ENCODE measurements at regions not wholly inside any gene's neighbourhood (a gene's known extent, or its start where the extent isn't known, plus 50 kb on each side); places are given as distances from the start of the nearest gene placed in this dataset.
"Not testable (repeated sequence)": the region's sequence is repeated elsewhere in the genome, so short reads cannot be mapped to it uniquely, and the experiment has no call there.

DNA sequence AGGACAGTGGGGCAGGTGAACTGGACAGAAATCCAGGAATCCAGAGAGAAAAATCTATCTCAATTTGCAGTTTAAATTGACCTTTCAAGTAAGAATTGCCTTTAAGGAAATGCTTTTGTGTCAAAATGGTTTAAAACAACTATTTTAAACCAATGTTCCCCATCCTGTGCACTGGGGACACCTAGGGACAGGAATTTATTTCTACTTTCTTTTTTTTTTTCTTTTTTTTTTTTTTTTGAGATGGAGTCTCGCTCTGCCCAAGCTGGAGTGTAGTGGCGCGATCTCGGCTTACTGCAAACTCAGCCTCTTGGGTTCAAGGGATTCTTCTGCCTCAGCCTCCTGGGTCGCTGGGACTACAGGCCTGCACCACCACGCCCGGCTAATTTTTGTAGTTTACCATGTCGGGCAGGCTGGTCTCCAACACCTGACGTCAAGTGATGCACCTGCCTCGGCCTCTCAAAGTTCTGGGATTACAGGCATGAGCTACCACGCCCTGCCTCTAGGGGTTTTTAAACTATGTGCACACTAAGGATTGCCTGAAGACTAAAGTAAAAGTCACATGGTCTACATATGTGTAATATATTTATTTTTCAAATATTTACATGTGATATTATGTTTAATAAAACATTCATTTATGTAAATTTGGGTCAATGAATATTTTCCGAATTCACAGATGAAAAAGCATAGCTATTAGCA lies 1213.4 kb downstream of the STIM2 start:
- DNase-seq (ENCODE audit: low read depth in 2 of 2): no peak

DNA sequence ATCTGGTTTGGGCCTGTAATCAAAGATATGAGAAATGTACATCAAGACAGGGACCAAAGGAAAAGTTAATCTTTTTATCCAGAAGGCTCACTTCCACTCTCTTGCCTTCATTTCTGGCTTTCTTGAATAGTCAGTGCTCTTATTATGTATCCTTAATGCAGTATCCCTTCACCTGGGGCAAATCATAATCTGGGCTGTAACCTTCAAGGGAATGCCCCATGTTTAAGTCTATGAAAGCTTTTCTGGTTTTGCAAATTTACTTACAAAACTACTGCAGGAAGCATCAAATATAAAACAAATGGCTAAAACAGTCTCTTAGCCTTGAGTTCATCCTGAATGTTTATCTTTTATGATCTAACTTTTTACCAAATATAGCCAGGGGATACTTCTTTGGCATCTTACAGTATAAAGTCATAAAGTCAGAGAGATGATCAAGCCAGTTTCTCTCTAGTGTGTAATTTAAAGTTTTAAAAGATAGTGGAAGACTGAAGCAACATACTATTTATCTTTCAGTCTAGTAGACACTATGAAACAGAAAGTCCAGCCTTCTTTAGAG lies 1214.8 kb downstream of the STIM2 start:
- no peak for DNase-seq (ENCODE audit: low read depth in 2 of 2)

DNA sequence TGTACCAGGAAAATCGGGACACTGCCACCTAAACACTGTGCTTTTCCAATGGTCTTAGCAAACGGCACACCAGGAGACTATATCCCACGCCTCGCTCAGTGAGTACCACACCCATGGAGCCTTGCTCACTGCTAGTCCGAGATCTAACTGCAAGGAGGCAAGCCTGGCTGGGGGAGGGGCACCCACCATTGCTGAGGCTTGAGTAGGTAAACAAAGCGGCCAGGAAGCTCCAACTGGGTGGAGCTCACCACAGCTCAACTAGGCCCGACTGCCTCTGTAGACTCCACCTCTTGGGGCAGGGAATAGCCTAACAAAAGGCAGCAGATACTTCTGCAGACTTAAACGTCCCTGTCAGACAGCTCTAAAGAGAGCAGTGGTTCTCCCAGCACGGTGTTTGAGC lies 1216.6 kb downstream of the STIM2 start:
- DNase-seq (ENCODE audit: low read depth in 2 of 2): not testable (repeated sequence)

DNA sequence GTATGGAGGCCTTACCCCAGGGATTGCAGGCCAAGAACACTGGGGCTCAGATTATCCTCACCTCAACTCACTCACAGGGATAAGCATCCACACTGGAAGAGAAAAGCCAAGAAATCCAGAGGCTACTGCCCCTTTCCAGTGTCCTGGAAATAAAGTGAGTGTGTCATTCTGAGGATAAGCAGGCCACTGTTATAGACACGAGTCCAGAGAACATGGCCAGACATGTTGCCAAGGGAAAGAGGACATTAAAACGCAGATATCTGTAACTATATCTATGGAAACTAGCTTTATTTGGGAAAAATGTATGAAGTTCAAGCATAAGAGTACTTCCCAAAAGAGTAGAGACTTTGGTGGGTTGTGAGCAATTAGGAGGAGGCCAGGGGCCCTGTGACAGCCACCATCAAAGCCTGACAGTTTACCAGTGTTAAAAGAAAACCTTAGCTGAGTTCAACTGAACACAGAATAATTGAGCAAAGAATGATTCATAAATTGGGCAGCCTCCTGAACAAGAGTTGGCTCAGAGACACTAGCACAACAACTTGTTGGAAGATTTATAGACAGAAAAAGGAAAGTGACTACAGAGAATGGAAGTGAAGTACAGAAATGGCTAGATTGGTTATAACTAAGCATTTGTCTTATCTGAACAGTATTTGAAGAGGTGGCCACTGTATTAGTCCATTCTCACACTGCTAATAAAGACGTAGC lies 1222.2 kb downstream of the STIM2 start:
- DNase-seq (ENCODE audit: low read depth in 2 of 2): no peak

DNA sequence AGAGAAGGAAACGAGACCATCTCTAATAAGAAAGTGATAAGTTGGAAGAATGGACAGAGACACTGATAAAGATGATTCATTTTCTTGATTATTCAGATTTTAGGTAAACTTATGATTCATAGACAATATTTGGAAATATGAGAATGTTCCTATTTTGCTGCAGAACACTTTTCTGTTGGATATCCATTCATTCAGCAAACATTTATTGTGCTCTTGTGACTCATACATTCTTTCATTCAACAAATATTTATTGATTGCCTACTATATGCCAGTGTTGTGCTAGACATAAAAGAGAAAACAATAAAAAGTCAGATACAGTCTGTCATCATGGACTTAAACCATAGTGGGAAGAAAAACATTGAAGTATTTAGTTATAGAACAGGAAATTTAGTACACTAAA lies 1232.0 kb downstream of the STIM2 start:
- no peak for DNase-seq (ENCODE audit: low read depth in 2 of 2)

DNA sequence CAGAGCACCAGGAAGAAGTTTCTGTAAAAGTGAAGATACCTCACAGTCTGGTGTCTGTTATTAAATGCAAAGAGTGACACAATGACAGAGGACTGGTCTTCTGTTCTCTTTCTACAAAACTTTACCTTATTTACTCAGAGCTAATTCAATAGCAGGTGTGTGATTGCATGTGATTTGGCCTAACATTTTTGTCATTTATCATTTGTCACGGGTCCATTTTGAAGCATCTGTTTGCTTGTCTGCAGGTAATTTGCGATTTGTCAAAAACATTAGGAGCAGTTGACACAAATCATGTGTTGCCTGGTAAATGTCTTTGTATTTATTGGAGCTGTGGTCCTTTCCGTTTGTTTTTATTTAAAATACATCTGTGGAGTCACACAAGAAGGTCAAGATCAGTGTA lies 1232.4 kb downstream of the STIM2 start:
- DNase-seq (ENCODE audit: low read depth in 2 of 2): no peak

DNA sequence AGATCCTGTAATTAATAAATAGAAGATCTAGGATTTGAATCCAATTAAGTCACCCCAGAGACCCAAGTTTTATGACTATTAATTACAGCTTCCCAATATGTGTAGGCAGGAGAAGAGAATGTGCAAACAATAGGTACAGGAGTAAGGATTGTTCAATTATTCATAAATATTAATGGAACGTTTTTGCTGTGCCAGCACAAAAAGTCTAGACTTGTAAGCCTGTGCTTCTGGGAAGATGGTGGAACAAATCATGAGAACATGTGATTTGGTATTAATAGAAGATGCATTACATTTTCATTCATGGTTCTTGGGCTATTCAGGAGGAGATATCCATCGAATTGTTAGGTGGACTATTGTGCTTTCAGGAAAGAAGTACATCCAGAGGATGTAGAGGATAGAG lies 1240.9 kb downstream of the STIM2 start:
- DNase-seq (ENCODE audit: low read depth in 2 of 2): no peak

DNA sequence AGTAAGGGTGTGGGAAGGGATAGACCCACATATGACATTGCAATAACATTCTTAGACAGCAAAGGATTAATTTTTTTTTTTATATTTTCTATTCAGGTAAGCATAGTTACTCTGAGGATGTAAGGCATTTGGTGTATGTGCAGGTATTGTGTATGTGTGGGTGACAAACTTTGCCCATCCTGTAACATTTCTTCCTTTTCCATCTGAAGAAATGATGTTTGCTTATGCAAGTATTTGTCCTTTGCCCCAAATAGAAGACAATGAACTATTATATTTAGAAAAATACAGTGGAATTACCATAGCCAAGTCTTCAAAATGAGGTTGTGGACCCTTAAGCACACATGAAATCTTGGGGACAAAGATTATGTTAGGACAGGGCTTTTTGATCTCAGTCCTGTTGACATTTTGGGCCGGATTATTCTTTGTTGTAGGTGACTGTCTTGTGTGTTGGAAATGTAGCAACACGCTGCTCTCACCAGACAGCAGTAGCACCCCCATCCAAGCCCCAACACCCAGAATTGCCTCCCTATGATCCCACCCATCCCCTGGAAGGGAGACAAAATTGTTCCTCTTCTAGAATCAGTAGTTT lies 1244.7 kb downstream of the STIM2 start:
- no peak for DNase-seq (ENCODE audit: low read depth in 2 of 2)

DNA sequence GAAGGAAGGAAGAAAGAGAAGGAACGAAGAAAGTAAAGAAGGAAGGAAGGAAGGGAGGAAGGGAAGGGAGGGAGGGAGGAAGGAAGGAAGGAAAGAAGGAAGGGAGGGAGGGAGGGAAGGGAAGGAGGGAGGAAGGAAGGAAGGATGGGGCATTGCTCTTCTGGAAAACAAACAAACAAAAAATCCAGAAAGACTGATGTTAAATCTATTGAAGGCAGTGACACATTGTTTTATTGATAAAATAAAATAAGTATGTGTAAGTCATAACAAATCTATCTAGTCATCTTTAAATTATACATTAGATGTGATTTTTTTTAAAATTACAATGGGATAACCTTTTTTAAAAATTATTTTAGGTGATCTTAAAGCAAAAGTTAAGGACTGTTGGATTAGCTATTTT lies 1245.5 kb downstream of the STIM2 start:
- no peak for DNase-seq (ENCODE audit: low read depth in 2 of 2)

DNA sequence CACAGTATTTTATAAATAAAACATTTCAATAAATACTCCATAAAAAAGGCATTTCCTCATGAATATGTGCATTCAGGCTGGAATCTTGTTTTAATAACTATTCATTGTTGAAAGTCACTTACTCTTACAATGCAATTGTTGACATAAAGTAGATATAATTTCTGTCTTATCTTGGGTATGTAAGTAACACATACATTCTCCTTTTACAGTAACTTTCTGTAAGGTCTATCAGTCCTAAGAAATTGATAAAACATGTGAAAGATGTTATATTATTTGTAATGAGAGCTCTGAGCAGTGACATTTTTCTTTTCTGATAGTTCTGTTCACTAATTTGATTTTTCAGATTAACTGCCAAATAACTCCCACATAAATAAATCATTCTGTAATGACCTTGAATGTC lies 1249.2 kb downstream of the STIM2 start:
- DNase-seq (ENCODE audit: low read depth in 2 of 2): no peak

DNA sequence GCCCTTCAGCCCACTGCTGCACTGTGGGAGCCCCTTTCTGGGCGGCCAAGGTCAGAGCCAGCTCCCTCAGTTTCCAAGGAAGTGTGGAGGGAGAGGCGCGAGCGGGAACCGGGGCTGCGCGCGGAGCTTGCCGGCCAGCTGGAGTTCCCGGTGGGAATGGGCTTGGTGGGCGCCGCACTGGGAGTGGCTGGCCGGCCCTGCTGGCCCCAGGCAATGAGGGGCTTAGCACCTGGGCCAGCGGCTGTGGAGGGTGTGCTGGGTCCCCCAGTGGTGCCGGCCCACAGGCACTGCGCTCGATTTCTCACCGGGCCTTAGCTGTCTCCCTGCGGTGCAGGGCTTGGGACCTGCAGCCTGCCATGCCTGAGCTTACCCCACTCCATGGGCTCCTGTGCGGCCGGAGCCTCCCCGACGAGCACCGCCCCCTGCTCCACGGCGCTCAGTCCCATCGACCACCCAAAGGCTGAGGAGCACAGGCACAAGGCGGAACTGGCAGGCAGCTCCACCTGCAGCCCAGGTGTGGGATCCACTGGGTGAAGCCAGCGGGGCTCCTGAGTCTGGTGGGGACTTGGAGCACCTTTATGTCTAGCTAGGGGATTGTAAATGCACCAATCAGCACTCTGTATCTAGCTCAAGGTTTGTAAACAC lies 1252.2 kb downstream of the STIM2 start:
- DNase-seq (ENCODE audit: low read depth in 2 of 2): not testable (repeated sequence)

DNA sequence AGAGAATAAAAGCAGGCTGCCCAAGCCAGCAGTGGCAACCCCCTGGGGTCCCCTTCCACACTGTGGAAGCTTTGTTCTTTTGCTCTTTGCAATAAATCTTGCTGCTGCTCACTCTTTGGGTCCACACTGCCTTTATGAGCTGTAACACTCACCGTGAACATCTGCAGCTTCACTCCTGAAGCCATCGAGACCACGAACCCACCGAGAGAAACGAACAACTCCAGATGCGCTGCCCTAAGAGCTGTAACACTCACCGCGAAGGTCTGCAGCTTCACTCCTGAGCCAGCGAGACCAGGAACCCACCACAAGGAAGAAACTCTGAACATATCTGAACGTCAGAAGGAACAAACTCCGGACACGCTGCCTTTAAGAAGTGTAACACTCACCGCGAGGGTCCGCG lies 1252.9 kb downstream of the STIM2 start:
- not testable (repeated sequence) for DNase-seq (ENCODE audit: low read depth in 2 of 2)

DNA sequence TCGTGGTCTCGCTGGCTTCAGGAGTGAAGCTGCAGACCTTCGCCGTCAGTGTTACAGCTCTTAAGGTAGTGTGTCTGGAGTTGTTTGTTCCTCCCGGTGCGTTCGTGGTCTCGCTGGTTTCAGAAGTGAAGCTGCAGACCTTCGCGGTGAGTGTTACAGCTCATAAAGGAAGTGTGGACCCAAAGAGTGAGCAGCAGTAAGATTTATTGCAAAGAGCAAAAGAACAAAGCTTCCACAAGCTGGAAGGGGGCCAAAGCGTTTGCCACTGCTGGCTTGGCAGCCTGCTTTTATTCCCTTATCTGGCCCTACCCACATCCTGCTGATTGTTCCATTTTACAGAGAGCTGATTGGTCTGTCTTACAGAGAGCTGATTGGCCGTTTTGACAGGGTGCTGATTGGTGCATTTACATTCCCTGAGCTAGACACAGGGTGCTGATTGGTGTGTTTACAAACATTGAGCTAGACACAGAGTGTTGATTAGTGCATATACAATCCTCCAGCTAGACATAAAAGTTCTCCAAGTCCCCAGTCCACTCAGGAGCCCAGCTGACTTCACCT lies 1256.0 kb downstream of the STIM2 start:
- not testable (repeated sequence) for DNase-seq (ENCODE audit: low read depth in 2 of 2)

DNA sequence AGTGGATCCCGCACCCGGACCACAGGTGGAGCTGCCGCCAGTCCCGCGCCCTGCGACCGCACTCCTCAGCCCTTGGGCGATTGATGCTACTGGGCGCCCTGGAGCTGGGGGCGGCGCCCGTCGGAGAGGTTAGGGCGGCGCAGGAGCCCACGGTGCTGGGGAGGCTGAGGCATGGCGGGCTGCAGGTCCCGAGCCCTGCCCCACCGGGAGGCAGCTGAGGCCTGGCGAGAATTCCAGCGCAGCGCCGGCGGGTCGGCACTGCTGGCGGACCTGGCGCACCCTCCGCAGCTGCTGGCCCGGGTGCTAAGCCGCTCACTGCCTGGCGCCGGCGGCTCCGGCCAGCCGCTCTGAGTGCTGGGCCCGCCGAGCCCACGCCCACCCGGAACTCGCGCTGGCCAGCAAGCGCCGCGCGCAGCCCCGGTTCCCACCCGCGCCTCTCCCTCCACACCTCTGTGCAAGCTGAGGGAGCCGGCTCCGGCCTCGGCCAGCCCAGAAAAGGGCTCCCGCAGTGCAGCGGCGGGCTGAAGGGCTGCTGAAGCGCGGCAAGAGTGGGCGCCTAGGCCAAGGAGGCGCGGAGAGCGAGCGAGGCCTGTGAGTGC lies 1256.5 kb downstream of the STIM2 start:
- DNase-seq (ENCODE audit: low read depth in 2 of 2): no peak

DNA sequence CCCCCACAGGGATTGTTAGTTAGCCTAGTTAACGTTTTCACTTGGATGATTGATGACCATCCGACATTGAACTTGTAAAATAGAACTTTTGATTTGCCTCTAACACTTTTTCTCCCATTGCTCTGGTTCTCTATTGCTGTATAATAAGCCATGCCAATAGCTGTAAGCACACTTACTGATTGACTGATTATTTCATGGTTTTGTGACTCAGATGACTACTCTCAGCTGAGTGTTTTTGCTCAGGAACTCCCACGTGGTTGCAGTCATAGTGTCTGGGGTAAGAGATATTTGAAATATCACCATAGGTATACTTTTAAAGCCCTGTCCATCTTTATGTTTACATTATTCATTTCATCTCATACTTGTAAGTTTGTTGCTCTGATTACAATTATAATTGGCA lies 1285.5 kb downstream of the STIM2 start:
- DNase-seq (ENCODE audit: low read depth in 2 of 2): no peak

DNA sequence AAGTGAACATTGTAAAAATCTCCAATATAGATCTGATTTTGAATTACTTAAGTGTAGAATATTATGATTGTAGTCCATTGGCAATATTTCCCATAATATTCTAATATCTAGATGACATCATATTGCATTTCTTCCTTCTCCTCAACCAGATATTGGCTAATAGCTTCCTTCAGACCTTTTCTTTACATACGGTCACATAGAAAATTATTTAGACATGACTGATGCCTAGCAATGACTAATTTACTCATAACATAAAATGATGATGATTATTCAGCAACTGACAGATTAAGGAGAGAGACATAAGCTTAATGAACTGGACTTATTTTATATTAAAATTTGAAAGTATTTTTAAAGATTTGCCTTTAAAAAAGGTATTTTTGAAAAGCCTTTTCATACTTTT lies 1287.6 kb downstream of the STIM2 start:
- no peak for DNase-seq (ENCODE audit: low read depth in 2 of 2)

DNA sequence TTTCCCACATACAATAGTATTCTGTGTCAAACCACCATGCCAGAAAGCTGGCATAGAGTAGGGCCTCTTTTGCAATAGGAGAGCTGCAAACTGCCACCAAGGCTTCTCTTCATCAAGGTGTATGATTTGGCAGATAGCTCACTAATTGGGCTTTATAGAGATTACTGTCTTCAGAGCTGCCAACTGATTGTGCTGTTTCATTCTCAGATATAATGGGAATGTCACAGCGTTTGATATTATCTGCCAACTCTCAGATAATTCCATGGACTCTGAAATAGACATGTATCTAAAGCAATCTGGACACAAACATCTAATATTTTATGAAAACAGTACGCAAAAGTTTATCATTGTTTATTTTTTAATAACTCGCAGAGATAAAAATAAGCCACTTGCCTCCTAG lies 1289.1 kb downstream of the STIM2 start:
- DNase-seq (ENCODE audit: low read depth in 2 of 2): no peak

DNA sequence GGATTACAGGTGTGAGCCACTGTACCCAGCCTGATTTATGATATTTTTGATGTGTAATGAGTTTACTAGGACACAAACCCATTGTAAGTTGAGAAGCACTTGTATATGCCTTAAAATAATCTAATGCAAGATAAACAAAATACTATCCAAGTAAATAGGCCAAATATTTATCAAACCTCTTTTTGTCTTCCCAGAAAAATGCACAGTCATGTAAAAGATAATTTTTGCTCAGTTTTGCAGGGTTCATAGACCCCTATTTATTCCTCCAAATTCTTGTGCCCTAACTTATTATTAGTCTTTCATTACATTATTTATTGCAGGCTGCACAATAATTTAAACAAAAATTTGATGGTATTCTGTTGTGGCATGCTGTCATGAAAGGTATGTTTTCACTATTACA lies 1290.7 kb downstream of the STIM2 start:
- no peak for DNase-seq (ENCODE audit: low read depth in 2 of 2)

DNA sequence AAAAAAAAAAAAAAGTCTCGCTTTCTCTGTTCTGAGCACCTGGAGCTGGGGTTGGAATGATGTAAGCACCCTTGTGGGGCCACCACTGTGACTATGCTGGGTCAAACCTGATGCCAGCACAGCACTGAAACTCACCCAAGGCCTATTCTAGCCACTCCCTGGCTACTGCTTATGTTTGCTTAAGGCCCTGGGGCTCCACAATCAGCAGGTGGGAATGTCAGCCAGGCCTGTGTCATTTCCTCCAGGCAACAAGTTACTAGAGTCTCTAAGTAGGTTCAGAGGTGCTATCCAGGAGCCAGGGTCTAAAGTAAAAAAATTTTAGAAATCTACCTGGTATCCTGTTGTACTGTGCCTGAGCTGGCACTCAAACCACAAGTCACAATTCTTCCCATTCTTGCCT lies 1306.8 kb downstream of the STIM2 start:
- DNase-seq (ENCODE audit: low read depth in 2 of 2): no peak

DNA sequence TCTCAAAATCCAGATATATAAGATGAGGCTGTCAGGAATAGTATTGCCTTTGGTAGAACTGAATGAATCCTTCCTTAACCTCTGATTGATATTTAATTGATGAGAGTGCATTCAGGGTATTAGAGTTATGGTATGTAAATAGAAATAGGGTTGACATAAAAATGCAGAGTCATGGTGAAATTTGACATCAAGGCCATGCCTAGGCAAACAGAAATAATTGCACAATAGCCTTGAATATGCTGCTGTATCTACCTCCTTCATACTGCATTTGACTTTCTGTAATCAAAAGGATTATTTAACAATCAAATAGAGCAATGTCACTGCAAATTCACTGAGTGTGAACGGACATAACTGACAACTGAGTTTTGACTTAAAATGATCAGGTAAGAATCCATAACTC lies 1316.3 kb downstream of the STIM2 start:
- DNase-seq (ENCODE audit: low read depth in 2 of 2): no peak

DNA sequence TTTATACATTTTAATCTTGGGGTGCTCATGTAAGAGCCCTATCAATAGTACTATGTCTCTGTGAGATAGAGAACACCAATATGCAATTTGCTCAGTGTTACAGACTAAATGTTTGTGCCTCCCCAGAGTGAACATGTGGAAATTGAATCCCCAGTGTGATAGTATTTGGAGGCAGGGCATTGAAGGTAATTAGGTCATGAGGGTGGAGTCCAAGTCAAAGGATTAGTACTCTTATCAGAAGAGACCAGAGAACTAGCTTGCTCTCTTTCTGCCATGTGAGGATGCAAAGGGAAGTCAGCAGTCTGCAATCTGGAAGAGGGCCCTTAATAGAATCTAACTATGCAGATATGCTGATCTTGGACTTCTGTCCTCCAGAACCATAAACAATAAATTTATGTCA lies 1317.0 kb downstream of the STIM2 start:
- no peak for DNase-seq (ENCODE audit: low read depth in 2 of 2)

DNA sequence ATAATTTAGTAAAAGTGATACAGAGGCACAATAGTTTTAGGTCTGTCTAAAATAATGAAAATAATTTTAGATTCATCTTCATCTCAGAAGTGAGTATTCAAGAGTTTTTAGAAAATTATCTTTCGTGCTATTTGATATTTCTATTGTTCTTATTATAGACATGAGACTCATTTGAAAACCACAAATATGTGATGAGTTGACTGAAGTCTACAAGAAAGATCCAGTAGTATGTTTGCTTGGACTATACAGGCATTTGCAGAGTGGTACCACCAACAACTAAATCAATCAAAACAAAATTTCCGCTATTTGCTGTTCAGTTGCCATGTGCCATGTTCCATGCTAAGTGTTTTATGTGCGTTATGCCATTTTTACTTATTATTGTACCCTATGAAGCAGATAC lies 1318.5 kb downstream of the STIM2 start:
- DNase-seq (ENCODE audit: low read depth in 2 of 2): no peak

All from fibroblast of skin of left quadriceps (primary cell).